ENCODE measurements at regions not wholly inside any gene's neighbourhood (a gene's known extent, or its start where the extent isn't known, plus 50 kb on each side); places are given as distances from the start of the nearest gene placed in this dataset.

GRCh38 chr1:68344208-68344607, 105.5 kb downstream of the RPE65 start:
- no peak for FAIRE-seq
- TF ChIP-seq, protein P1, sequence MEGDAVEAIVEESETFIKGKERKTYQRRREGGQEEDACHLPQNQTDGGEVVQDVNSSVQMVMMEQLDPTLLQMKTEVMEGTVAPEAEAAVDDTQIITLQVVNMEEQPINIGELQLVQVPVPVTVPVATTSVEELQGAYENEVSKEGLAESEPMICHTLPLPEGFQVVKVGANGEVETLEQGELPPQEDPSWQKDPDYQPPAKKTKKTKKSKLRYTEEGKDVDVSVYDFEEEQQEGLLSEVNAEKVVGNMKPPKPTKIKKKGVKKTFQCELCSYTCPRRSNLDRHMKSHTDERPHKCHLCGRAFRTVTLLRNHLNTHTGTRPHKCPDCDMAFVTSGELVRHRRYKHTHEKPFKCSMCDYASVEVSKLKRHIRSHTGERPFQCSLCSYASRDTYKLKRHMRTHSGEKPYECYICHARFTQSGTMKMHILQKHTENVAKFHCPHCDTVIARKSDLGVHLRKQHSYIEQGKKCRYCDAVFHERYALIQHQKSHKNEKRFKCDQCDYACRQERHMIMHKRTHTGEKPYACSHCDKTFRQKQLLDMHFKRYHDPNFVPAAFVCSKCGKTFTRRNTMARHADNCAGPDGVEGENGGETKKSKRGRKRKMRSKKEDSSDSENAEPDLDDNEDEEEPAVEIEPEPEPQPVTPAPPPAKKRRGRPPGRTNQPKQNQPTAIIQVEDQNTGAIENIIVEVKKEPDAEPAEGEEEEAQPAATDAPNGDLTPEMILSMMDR (IDR thresholded peaks at IDR 0.05; ENCODE audit: insufficient read depth, low read length, severe bottlenecking) = no peak
- Histone ChIP-seq H3K27me3 (ENCODE audit: control insufficient read depth, insufficient read depth, low read length) (peaks cover 3% of the 10 kb centered on the region), H3K36me3 (ENCODE audit: control insufficient read depth, insufficient read depth, low read length) (no peaks in the 10 kb centered on the region), H3K4me3 (ENCODE audit: low read depth, low read length) (no peak overlapping the region)
- DNase-seq (ENCODE audit: low read depth) = peak; percentile 77

GRCh38 chr1:68340951-68341350, 108.6 kb upstream of the WLS start:
- TF ChIP-seq, protein P1 (IDR thresholded peaks at IDR 0.05; ENCODE audit: insufficient read depth, low read length, severe bottlenecking) = no peak
- no peak for FAIRE-seq
- no peaks in the 10 kb centered on the region for H3K36me3 ChIP-seq (ENCODE audit: control insufficient read depth, insufficient read depth, low read length)
- no peak for DNase-seq (ENCODE audit: low read depth)
- H3K27me3 ChIP-seq (ENCODE audit: control insufficient read depth, insufficient read depth, low read length) = peaks cover 3% of the 10 kb centered on the region
- no peak overlapping the region for H3K4me3 ChIP-seq (ENCODE audit: low read depth, low read length)

DNA sequence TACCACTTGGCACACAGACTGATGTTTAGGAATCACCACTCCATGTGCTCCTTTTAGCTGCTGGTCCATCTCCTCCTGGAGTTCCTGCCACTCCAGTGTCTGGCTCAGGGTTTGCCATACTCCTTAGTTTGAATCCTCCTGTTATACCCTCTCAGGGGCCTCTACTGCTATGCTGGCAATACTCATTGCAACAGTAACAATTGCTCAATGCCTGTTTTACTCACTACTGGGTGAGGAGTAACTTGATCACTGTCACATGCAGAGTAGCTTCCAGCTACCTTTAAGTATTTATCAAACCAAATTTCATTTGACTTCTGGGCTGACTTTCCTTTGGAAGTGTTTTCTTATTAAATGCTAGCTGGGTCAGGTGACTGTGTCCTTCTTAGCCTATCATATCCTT, 107.2 kb upstream of the WLS start:
- TF ChIP-seq, protein P1 (IDR thresholded peaks at IDR 0.05; ENCODE audit: insufficient read depth, low read length, severe bottlenecking) = no peak
- FAIRE-seq (no peak), DNase-seq (ENCODE audit: low read depth) (peak; percentile 76)
- H3K36me3 ChIP-seq (ENCODE audit: control insufficient read depth, insufficient read depth, low read length) = no peaks in the 10 kb centered on the region
- peaks cover 3% of the 10 kb centered on the region for H3K27me3 ChIP-seq (ENCODE audit: control insufficient read depth, insufficient read depth, low read length)
- H3K4me3 ChIP-seq (ENCODE audit: low read depth, low read length) = no peak overlapping the region

DNA sequence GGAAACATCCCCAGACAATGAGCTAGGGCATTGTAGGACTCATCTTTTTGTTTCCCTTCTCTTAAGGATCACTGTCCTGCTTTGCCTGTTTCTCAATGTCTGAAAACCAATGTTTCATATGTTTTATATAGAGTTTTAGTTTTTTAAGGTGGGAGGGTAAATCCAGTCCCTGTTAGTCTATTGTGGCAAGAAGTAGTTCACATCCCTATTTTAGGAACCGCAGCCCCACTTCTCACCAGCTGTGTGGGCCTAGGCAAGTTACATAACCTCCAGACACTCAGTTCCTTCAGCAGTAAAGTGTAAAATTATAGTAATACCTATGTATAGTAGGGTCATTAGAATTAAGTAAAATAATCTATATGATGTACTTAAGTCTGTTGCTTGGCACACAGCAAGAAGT, 105.8 kb upstream of the WLS start:
- no peaks in the 10 kb centered on the region for H3K36me3 ChIP-seq (ENCODE audit: control insufficient read depth, insufficient read depth, low read length)
- no peak overlapping the region for H3K4me3 ChIP-seq (ENCODE audit: low read depth, low read length)
- FAIRE-seq (no peak), DNase-seq (ENCODE audit: low read depth) (no peak)
- TF ChIP-seq, protein P1 (IDR thresholded peaks at IDR 0.05; ENCODE audit: insufficient read depth, low read length, severe bottlenecking) = no peak
- peaks cover 3% of the 10 kb centered on the region for H3K27me3 ChIP-seq (ENCODE audit: control insufficient read depth, insufficient read depth, low read length)

DNA sequence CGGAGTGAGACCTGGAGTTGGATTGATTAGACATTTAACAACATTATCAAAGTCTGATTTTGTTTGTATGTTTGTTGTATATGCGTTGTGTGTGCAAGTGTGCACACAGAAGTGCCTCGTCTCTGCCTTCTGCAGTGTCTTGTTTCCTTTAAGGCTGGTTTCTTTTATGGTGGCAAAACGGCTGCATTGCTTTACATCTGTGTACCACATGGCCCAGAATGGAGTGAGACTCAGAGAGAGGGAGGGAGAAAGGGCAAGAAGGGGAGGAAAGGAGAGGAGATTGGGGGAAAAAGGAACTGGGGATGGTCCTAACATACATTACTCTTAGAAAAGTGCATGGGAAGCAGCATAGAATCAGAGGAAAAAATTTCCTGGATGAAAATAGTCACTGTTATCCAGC, 99.7 kb upstream of the WLS start:
- DNase-seq (ENCODE audit: low read depth) = no peak
- TF ChIP-seq, protein P1 (IDR thresholded peaks at IDR 0.05; ENCODE audit: insufficient read depth, low read length, severe bottlenecking) = no peak
- Histone ChIP-seq H3K36me3 (ENCODE audit: control insufficient read depth, insufficient read depth, low read length) (no peaks in the 10 kb centered on the region), H3K4me3 (ENCODE audit: low read depth, low read length) (no peak overlapping the region), H3K27me3 (ENCODE audit: control insufficient read depth, insufficient read depth, low read length) (peaks cover 1% of the 10 kb centered on the region)
- FAIRE-seq = peak; percentile 18

- DNase-seq (ENCODE audit: low read depth) (peak; percentile 93), FAIRE-seq (no peak)
Measured at GRCh38 chr1:68331117-68331865, 99.0 kb upstream of the WLS start.

More at GRCh38 chr1:68331117-68331865, 99.0 kb upstream of the WLS start:
- Histone ChIP-seq H3K36me3 (ENCODE audit: control insufficient read depth, insufficient read depth, low read length) (no peaks in the 10 kb centered on the region), H3K4me3 (ENCODE audit: low read depth, low read length) (no peak overlapping the region), H3K27me3 (ENCODE audit: control insufficient read depth, insufficient read depth, low read length) (peaks cover 1% of the 10 kb centered on the region)
- TF ChIP-seq, protein P1 (IDR thresholded peaks at IDR 0.05; ENCODE audit: insufficient read depth, low read length, severe bottlenecking) = no peak
